ENCODE measurements at regions not wholly inside any gene's neighbourhood (a gene's known extent, or its start where the extent isn't known, plus 50 kb on each side); places are given as distances from the start of the nearest gene placed in this dataset.

DNA sequence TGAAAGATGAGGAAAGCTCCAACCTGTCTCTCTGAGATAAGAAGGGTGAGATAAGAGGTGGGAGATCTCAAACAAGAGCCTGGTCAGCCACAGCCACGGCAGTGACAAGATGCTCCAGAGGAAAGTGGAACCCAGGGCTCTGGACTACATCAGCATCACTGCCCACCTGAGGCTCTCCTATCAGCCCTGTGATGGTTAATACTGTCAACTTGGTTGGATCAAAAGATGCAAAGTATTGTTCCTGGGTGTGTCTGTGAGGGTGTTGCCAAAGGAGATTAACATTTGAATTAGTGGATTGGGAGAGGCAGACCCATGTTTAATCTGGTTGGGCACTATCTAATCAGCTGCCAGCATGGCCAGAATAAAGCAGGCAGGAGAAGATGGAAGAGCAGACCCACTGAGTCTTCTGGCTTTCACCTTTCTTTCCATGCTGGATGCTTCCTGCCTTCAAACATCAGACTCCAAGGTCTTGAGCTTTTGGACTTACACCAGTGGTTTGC is 476.6 kb upstream of the NBEA start:
- TF ChIP-seq POLR2AphosphoS5 (IDR thresholded peaks at IDR 0.05; ENCODE audit: insufficient read depth, low read depth, low read length) (no peak), MYC (IDR thresholded peaks at IDR 0.05; ENCODE audit: low read depth, low read length) (no peak)
- TF ChIP-seq, protein P1, sequence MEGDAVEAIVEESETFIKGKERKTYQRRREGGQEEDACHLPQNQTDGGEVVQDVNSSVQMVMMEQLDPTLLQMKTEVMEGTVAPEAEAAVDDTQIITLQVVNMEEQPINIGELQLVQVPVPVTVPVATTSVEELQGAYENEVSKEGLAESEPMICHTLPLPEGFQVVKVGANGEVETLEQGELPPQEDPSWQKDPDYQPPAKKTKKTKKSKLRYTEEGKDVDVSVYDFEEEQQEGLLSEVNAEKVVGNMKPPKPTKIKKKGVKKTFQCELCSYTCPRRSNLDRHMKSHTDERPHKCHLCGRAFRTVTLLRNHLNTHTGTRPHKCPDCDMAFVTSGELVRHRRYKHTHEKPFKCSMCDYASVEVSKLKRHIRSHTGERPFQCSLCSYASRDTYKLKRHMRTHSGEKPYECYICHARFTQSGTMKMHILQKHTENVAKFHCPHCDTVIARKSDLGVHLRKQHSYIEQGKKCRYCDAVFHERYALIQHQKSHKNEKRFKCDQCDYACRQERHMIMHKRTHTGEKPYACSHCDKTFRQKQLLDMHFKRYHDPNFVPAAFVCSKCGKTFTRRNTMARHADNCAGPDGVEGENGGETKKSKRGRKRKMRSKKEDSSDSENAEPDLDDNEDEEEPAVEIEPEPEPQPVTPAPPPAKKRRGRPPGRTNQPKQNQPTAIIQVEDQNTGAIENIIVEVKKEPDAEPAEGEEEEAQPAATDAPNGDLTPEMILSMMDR (IDR thresholded peaks at IDR 0.05; ENCODE audit: extremely low read depth in 1 of 2, insufficient read depth in 1 of 2, low read depth in 1 of 2, low read length in 2 of 2): no peak
